PC-3 (cell line): ENCODE measurements at regions not wholly inside any gene's neighbourhood (a gene's known extent, or its start where the extent isn't known, plus 50 kb on each side); places are given as distances from the start of the nearest gene placed in this dataset.

Experiments used
- CTCF ChIP-seq: fragments of 300-600 bp; sonication (generic); conservative IDR thresholded peaks from 2 replicates; pipeline ENCODE4 v1.5.1; 2017; ENCODE audit warnings: antibody characterized with exemption, low read depth, mild to moderate bottlenecking, low read length
- EZH2 ChIP-seq: fragments of 300-600 bp; sonication (generic); IDR thresholded peaks from one replicate; pipeline ENCODE4 v1.6.1; 2017; ENCODE audit warnings: antibody characterized with exemption, mild to moderate bottlenecking, low read length; ENCODE audit not compliant: unreplicated experiment
- EZH2phosphoT487 ChIP-seq: fragments of 300-600 bp; sonication (generic); IDR thresholded peaks from 2 replicates; pipeline ENCODE4 v1.6.1; 2018; ENCODE audit warnings: mild to moderate bottlenecking, antibody characterized with exemption, low read length, borderline replicate concordance

DNA sequence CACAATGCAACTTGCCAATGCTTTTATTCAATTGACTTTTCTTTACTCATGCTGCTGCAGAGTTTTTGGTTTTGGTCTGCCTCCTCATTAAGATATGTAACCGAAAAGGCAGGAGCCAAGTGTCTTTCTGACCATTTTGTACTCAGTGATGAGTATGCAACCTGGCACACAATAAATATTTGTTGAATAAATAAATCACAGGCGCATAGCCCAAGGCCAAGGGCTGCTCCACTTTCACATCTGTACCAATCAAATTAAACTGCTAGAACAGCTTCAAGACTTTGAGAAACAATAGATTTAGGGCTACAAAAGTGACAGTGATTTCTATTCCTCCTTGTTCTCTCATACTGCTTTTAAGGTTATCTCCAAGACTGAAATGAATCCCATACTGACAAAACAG is 828.2 kb downstream of the RNF144A start:
- TF ChIP-seq CTCF (no peak), EZH2 (no peak), EZH2phosphoT487 (no peak)
